PC-3 (cell line): ENCODE measurements at regions not wholly inside any gene's neighbourhood (a gene's known extent, or its start where the extent isn't known, plus 50 kb on each side); places are given as distances from the start of the nearest gene placed in this dataset.

Experiments used
- ATAC-seq: fragments of 200-7000 bp; cut with Tn5 transposase; 2 replicates; pipeline ENCODE4 v1.9.1; 2020; ENCODE audit warnings: mild to moderate bottlenecking, moderate library complexity
- BruUV-seq: library from RNA; stranded (reverse); fragments of 400-500 nt; replicated peaks from 2 replicates; lab custom pipeline; 2021; lab: Mats Ljungman, UMichigan
- CTCF ChIA-PET: fragments of 300-600 bp; sonication (Branson Sonifier 250); formaldehyde crosslinking; loops from one replicate; lab custom pipeline; 2022; ENCODE audit warnings: antibody characterized with exemption; lab: Charles Lee
- POLR2A ChIA-PET: fragments of 300-600 bp; sonication (Branson Sonifier 250); formaldehyde crosslinking; loops from one replicate; lab custom pipeline; 2022; ENCODE audit warnings: antibody characterized with exemption; ENCODE audit not compliant: unreplicated experiment; lab: Charles Lee
- DNase-seq: peaks from one replicate; pipeline ENCODE4 v3.0.0-alpha.2; 2015
- H2AFZ ChIP-seq: fragments of 300-600 bp; sonication (generic); 2 replicates; pipeline ENCODE4 v1.6.0; 2016; ENCODE audit warnings: antibody characterized with exemption, low read length
- H3F3A ChIP-seq: fragments of 300-600 bp; sonication (generic); one replicate; pipeline ENCODE4 v1.6.0; 2017; ENCODE audit warnings: antibody characterized with exemption, low read length, control low read depth, mild to moderate bottlenecking; ENCODE audit not compliant: unreplicated experiment
- H3K27ac ChIP-seq: fragments of 300-600 bp; sonication (generic); 2 replicates; pipeline ENCODE4 v1.5.1; 2016; ENCODE audit warnings: mild to moderate bottlenecking, low read length
- H3K27me3 ChIP-seq: fragments of 300-600 bp; sonication (generic); 2 replicates; pipeline ENCODE4 v1.6.1; 2016; ENCODE audit warnings: low read length, mixed read lengths
- H3K36me3 ChIP-seq: fragments of 300-600 bp; sonication (generic); 2 replicates; pipeline ENCODE4 v1.6.1; 2016; ENCODE audit warnings: low read depth, mixed run types, low read length, mixed read lengths
- H3K4me1 ChIP-seq: fragments of 300-600 bp; sonication (generic); 2 replicates; pipeline ENCODE4 v1.5.1; 2016; ENCODE audit warnings: low read length; ENCODE audit not compliant: insufficient read depth
- H3K4me2 ChIP-seq: fragments of 300-600 bp; sonication (generic); 2 replicates; pipeline ENCODE4 v1.6.0; 2016; ENCODE audit warnings: low read length
- H3K4me3 ChIP-seq: fragments of 300-600 bp; sonication (generic); 2 replicates; pipeline ENCODE4 v1.5.1; 2016; ENCODE audit warnings: mild to moderate bottlenecking, low read length, mixed read lengths
- H3K79me2 ChIP-seq: fragments of 300-600 bp; sonication (generic); 2 replicates; pipeline ENCODE4 v1.6.1; 2017; ENCODE audit warnings: low read length, mixed read lengths
- H3K9ac ChIP-seq: fragments of 300-600 bp; sonication (generic); 2 replicates; pipeline ENCODE4 v1.6.0; 2016; ENCODE audit warnings: mild to moderate bottlenecking, low read length
- H3K9me2 ChIP-seq: fragments of 300-600 bp; sonication (generic); replicated peaks from 2 replicates; pipeline ENCODE4 v1.6.1; 2016; ENCODE audit warnings: mixed run types, low read length, mixed read lengths
- H3K9me3 ChIP-seq: fragments of 300-600 bp; sonication (generic); 2 replicates; pipeline ENCODE4 v1.6.1; 2016; ENCODE audit warnings: low read length, mixed read lengths
- H4K20me1 ChIP-seq: fragments of 300-600 bp; sonication (generic); 2 replicates; pipeline ENCODE4 v1.6.1; 2016; ENCODE audit warnings: low read length, mixed read lengths
- CTCF ChIP-seq: fragments of 300-600 bp; sonication (generic); conservative IDR thresholded peaks from 2 replicates; pipeline ENCODE4 v1.5.1; 2017; ENCODE audit warnings: antibody characterized with exemption, low read depth, mild to moderate bottlenecking, low read length
- EZH2 ChIP-seq: fragments of 300-600 bp; sonication (generic); IDR thresholded peaks from one replicate; pipeline ENCODE4 v1.6.1; 2017; ENCODE audit warnings: antibody characterized with exemption, mild to moderate bottlenecking, low read length; ENCODE audit not compliant: unreplicated experiment
- EZH2phosphoT487 ChIP-seq: fragments of 300-600 bp; sonication (generic); IDR thresholded peaks from 2 replicates; pipeline ENCODE4 v1.6.1; 2018; ENCODE audit warnings: mild to moderate bottlenecking, antibody characterized with exemption, low read length, borderline replicate concordance
- intact Hi-C: fragments of 100-400 bp; cut with micrococcal nuclease; formaldehyde crosslinking; loops from 2 replicates; pipeline ENCODE4 v1.9.0; 2023

- Histone ChIP-seq H3K36me3 (no peaks in the 10 kb centered on the region), H3K4me2 (no peak overlapping the region), H3K9ac (no peak overlapping the region), H3F3A (no peaks in the 10 kb centered on the region), H3K27ac (no peak overlapping the region), H4K20me1 (no peaks in the 10 kb centered on the region), H3K4me1 (peaks cover 20% of the 10 kb centered on the region), H3K9me3 (no peaks in the 10 kb centered on the region), H3K9me2 (no peaks in the 10 kb centered on the region), H3K79me2 (no peaks in the 10 kb centered on the region), H3K27me3 (no peaks in the 10 kb centered on the region), H2AFZ (no peak overlapping the region), H3K4me3 (no peak overlapping the region)
- no TSS peak for BruUV-seq
- ChIA-PET POLR2A (no interaction called here), CTCF (no interaction called here)
- ATAC-seq (no peak), DNase-seq (no peak)
- TF ChIP-seq CTCF, result no peak
- TF ChIP-seq EZH2phosphoT487, result no peak
- TF ChIP-seq EZH2, result no peak
- intact Hi-C loops, result no loop called here
Measured at GRCh38 chr7:33725111-33726025, 180.0 kb upstream of the BMPER start.

- no peak overlapping the region for H3K9ac ChIP-seq
- DNase-seq (no peak), ATAC-seq (no peak)
- no peaks in the 10 kb centered on the region for H3K9me3 ChIP-seq
- H3K27me3 ChIP-seq, result no peaks in the 10 kb centered on the region
- H3K27ac ChIP-seq, result no peak overlapping the region
- BruUV-seq, result no TSS peak
- no peaks in the 10 kb centered on the region for H4K20me1 ChIP-seq
- POLR2A ChIA-PET, result no interaction called here
- intact Hi-C loops, result no loop called here
- CTCF ChIA-PET, result no interaction called here
- no peaks in the 10 kb centered on the region for H3F3A ChIP-seq
- no peak overlapping the region for H3K4me2 ChIP-seq
- no peak overlapping the region for H2AFZ ChIP-seq
- H3K9me2 ChIP-seq, result no peaks in the 10 kb centered on the region
- H3K4me3 ChIP-seq, result no peak overlapping the region
- TF ChIP-seq EZH2phosphoT487, result no peak
- no peak for TF ChIP-seq CTCF
- H3K4me1 ChIP-seq, result peaks cover 20% of the 10 kb centered on the region
- H3K79me2 ChIP-seq, result no peaks in the 10 kb centered on the region
- no peaks in the 10 kb centered on the region for H3K36me3 ChIP-seq
Measured at GRCh38 chr7:33726582-33726981, 178.8 kb upstream of the BMPER start.

- H4K20me1 ChIP-seq, result no peaks in the 10 kb centered on the region
- no peaks in the 10 kb centered on the region for H3K9me3 ChIP-seq
- no TSS peak for BruUV-seq
- ATAC-seq (no peak), DNase-seq (no peak)
- no peak overlapping the region for H3K4me3 ChIP-seq
- no peaks in the 10 kb centered on the region for H3F3A ChIP-seq
- no peak overlapping the region for H3K4me2 ChIP-seq
- H3K27ac ChIP-seq, result no peak overlapping the region
- H3K79me2 ChIP-seq, result no peaks in the 10 kb centered on the region
- CTCF ChIA-PET, result no interaction called here
- H3K9ac ChIP-seq, result no peak overlapping the region
- no peaks in the 10 kb centered on the region for H3K27me3 ChIP-seq
- no peak overlapping the region for H2AFZ ChIP-seq
- H3K9me2 ChIP-seq, result no peaks in the 10 kb centered on the region
- no peaks in the 10 kb centered on the region for H3K36me3 ChIP-seq
- TF ChIP-seq EZH2 (no peak), CTCF (no peak), EZH2phosphoT487 (no peak)
- POLR2A ChIA-PET, result no interaction called here
- H3K4me1 ChIP-seq, result peaks cover 14% of the 10 kb centered on the region
- intact Hi-C loops, result no loop called here
Measured at GRCh38 chr7:33727315-33727714, 178.0 kb upstream of the BMPER start.
